ENCODE measurements at regions not wholly inside any gene's neighbourhood (a gene's known extent, or its start where the extent isn't known, plus 50 kb on each side); places are given as distances from the start of the nearest gene placed in this dataset.

GRCh38 chr11:32304521-32304920, 130.8 kb downstream of the WT1 start:
- no peak for TF ChIP-seq ZNF449 (tag by site-specific recombination; IDR thresholded peaks at IDR 0.05)
- no peak for TF ChIP-seq ZNF610 (tag by site-specific recombination; IDR thresholded peaks at IDR 0.05; ENCODE audit: borderline replicate concordance)
- TF ChIP-seq ZNF18 (tag by site-specific recombination; IDR thresholded peaks at IDR 0.05), result no peak
- TF ChIP-seq CTCF (tag by site-specific recombination; IDR thresholded peaks at IDR 0.05), result no peak
- no peak for TF ChIP-seq ZFP3 (tag by site-specific recombination; IDR thresholded peaks at IDR 0.05; ENCODE audit: low read depth)

Measured in HEK293 (cell line).